ENCODE measurements at regions not wholly inside any gene's neighbourhood (a gene's known extent, or its start where the extent isn't known, plus 50 kb on each side); places are given as distances from the start of the nearest gene placed in this dataset.

GRCh38 chr10:78349165-78349516, 315.5 kb downstream of the RPS24 start:
- DNase-seq, result no peak

GRCh38 chr10:78349911-78350663, 316.4 kb downstream of the RPS24 start:
- DNase-seq, result no peak

- DNase-seq, result no peak
Observed at GRCh38 chr10:78351283-78351682, 317.6 kb downstream of the RPS24 start.

DNA sequence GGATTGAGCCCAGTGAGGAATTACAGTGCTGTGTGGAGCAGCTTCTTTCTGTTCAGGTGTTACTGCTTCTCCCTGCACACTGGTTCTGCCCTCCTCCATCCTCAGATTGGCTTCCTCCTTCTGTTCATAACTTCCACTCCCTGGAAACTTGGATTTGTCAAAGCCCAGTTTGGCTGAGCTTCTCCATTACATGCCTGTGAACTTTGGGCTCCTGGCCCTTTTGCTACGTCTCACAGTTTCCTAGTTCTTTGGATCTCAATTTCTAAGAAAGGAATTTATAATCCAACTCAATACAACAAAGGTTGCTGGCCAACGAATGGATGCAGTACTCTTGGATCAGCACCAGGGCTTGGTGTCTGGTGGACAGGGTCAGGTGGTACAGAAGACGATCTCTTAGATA, 318.1 kb downstream of the RPS24 start:
- no peak for DNase-seq

DNA sequence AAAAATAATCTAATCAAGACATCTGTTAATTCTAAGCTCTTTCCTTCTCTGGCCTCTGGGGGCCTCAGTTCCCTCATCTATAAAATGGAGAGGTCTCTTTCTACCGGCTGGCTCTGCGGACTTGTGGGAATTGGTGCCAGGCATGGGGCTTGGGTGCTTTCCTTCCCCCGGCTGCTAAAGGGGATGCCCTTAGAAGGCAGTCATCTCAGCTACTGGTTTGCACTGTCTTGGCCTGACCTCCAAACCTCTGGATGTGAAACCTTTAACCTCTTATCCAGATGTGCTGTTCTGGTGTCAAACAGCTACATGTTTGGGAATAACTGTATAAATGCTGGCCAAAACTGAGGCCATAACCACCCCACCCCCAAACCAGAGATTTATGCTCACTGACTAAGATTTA, 320.0 kb downstream of the RPS24 start:
- no peak for DNase-seq

DNA sequence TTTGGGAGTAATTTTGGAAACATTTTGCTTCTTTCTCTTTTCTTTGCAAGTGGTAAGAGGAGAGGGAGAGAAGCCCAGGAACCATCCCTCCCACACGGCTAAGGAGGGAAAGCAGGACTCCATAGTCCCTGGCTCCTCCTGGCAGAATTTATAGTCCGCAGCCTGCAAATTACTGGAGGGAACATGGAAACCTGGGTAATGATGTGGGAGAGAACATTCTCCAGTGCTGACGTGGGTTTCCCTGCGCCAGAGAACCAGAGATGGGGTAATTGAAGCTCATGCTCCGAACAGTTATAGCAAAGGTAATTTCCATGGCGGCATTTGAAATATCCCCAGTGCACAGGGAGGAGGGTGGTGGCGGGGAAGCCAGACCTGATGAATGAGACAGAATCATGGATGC, 320.4 kb downstream of the RPS24 start:
- DNase-seq, result no peak

- no peak for DNase-seq
Observed at GRCh38 chr10:78356291-78356900, 322.7 kb downstream of the RPS24 start.

DNA sequence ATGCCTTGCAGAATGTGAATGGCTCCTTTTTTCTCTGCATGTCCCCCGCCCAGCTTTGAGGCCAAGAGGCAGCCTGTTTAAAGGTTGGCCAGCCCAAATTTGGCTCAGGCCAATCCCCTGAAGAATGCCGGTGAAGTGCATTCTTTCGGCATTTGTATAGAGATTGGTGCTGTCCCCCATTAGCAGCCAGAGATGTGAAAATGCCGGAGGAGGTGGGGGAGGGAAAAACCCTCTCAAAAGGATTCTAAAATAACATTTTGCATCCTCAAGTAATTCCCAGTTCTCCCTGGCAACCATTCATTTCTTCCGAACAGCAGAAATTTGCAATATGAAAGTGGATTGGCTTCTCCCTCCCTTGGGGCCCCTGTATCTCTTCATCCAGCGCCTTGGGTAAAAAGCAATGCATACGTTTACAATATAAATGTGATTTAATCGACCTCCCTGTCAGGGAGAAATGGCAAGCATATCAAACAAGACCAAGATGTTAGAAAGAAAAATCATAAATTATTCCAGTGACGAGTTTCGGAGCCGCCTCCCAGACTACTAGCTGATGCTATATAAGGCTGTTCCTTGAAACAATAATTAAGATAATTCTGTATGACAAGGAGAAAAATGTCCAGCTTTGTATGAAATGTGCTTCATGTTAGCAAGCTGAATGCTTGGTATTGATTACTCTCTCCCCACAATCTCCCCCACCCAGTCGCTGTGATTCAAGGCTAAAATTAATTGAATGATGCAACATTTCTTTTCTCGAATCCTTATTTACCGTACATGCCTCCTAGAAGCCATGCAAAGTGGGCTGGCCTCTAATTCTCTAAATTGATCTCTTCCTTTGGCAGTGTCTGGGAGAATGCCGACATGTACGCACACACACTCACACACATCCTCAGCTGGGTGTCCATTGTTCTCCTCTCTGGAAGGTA, 323.7 kb downstream of the RPS24 start:
- DNase-seq, result no peak

DNA sequence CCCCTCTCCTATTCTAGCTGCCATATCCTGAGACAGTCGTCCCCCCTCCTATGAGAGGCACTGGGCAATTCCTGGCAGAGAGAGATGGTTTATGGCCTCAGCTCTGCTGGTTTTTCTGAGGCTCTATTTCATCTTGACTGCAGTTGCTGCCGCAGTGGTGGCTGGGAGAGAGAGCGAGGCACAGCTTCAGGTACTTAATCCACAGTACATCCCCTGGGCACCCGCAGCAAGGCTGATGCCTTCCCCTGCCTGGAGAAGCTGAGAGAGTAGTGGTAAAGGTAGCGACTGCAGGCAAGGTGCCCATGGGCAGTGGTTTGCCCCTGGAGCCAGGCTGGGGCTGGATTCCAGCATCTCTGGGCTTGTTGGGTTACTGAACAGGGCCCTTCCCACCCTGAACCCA, 324.7 kb downstream of the RPS24 start:
- DNase-seq, result no peak

DNA sequence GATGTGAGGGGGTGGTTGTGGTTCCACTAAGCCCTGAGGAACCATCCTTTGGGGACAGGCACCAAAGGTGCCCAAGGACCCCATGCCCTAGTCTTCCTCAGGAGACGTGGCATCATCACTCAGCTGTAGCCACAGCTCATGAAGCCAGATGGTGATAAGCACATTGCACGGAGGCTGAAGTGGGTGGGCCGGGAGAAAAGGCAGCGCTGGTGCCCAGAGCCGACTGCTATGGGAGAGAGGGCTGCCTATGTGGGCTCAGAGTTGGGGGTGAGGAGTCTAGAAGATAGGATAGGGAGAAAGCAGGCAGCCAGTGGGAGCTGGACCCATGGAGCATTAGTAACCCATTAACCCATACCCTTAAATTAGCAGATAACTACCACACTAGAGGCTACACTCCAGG, 325.3 kb downstream of the RPS24 start:
- DNase-seq, result no peak

DNA sequence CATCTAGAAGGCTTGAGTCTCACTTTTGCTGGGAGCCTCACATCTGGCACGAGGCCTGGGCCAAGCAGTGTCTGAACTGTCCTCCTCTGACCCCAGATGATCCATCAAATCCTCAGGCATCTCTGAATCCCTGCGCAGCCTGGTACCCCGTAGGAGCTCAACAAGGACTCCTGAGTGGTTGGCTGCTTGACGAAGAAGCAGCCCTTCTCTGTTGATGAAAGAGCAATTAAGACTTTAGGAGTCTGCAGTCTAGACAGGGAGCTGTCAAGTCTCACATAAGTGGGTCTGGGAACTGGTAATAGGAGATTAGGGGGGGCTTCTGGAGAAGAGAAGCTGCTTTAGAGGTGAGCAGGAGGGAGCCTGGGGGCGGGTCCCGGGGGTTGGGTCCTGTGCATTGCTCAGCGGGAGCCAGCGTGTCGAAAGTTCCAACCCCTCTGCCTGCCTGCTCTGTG, 326.0 kb downstream of the RPS24 start:
- DNase-seq, result no peak

- DNase-seq, result no peak
Observed at GRCh38 chr10:78360284-78360683, 326.6 kb downstream of the RPS24 start.

- no peak for DNase-seq
Observed at GRCh38 chr10:78361031-78361430, 327.4 kb downstream of the RPS24 start.

GRCh38 chr10:78362406-78363022, 328.9 kb downstream of the RPS24 start:
- no peak for DNase-seq

GRCh38 chr10:78363190-78363589, 329.5 kb downstream of the RPS24 start:
- DNase-seq, result no peak

- DNase-seq, result no peak
Observed at GRCh38 chr10:78365694-78366093, 332.0 kb downstream of the RPS24 start.

- DNase-seq, result no peak
Observed at GRCh38 chr10:78366663-78367411, 333.2 kb downstream of the RPS24 start.

DNA sequence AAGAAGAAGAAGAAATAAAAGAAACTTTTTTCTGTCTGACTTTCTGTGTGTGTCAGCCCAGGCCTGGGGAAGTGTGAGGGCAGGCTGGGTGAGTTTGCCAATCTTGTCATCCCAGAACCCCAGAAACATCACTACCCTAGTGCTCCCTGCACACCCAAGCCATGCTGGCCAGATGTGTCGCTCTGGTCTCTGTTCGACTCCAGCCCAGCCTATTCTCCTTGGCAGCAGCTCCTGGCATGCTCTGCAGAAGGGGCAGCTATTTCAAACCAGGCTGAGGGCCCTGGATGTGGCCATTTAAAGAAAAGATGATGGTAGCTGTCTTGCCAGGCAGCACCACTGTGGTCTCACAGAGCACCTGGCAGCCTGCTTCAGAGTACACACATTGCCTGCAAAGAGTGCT, 334.1 kb downstream of the RPS24 start:
- no peak for DNase-seq

GRCh38 chr10:78371136-78371535, 337.5 kb downstream of the RPS24 start:
- DNase-seq, result peak; percentile 36

- DNase-seq, result no peak
Observed at GRCh38 chr10:78372806-78373205, 339.1 kb downstream of the RPS24 start.

DNA sequence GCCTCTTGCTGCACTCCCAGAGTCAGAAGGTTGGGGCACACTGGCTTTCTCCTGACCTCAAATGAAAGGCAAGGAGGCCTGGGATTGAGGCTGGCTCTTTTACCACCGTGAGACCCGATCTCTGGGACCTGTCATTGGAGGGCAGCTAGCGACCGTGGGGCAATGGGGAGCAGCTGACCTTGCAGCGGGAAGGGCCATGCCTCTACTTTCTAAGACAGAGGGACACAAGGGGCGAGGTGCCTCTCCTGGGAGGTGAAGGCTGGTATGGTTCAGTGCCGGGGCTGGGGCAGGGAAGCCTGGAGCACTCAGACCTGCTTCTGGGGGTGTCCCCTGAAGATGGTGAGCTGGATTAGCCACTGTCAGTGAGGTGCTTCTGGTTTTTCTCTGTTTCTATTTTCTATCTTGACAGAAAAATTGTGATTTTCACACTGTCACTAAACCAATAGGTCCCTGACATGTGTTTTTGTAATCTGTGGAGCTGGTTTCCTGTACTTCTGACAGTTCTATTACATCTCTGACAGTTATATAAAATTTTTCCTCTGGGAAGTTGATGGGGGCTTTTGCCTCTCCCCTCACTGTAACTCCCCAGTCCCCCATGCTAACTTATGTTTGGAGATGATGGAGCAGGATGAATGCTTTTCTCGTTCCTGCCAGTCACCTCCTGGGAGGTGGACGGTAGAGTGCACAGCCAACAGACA, 340.8 kb downstream of the RPS24 start:
- DNase-seq, result no peak
